NCI-H82 treated with DMSO at 0.1 percent for 48 hours (cell line): ENCODE measurements at regions not wholly inside any gene's neighbourhood (a gene's known extent, or its start where the extent isn't known, plus 50 kb on each side); places are given as distances from the start of the nearest gene placed in this dataset.
A peak's percentile ranks its signal among the peaks of the same experiment; 100 is the strongest.

Source experiments
- DNase-seq: peaks from one replicate; lab custom pipeline; 2025; ENCODE audit not compliant: unreplicated experiment; lab: John Stamatoyannopoulos, UW

DNA sequence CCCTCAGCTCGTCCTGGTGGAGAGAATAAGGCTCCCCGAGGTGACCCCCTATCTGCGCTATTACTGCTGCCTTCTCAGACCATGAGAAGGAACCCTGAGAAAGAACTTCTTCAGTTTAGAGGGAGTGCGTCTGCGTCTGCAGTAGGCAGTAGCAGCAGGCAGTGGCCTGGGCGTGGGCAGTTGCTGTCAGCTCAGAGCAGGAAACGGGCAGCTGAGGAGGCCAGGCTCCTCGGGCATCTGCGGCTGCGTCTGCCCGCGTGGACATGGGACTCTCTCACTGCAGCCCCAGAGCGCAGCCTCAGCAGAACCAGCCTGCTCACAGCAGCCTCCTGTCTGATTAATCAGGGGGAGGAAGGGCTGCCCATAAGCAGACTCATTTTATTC lies 49.8 kb upstream of the FCN1 start:
- DNase-seq: no peak

DNA sequence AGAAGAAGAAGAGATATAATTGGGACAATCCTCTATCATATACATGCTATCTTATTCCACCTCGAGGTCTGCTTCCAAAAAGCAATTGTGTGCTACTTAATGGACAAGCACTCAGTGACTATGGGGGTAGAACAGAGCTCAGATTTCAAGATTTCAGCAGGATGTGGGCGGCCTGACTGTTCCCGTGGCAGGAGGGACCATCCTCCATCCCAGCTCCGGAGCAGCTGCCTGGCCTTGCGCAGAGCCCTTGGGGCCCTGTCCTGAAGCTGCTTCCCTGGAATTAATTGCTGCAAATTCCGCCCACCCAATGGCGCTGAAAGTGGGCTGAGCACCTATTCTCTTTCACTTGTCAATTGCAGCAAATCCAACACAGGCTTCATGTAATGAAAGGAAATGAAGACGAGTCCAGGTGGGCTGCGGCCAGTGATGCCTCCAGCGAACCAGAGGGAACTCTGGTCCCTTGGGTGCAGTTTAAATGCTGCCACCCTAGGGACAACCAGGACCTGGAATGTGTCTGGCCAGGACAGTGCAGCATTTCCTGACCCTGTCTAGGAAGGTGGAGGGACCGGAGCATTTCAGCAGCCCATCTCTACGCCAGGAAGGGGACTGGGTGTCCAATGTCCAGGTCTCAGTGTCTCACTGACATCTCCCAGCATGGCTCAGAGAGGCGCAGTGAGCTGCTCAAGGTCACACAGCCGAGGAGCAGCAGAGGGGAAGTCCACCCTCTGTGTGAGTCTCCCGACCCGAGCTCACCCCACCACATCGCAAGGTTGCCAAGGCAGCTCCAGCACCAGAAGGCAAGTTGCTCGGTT lies 50.5 kb upstream of the FCN1 start:
- DNase-seq: no peak

DNA sequence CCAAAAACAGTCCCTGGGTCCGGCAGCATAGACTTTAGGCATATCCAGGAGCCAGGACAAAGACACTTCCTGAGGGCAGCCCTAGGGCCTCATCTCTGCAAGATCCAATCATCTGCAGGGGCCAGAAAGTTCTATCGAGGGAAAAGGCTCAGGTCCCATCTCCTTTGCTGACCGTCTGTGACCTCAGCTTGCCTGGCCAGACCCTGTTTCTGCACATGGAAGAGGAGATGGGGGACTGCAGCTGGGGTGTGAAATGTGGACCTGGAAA lies 51.0 kb upstream of the FCN1 start:
- no peak for DNase-seq

DNA sequence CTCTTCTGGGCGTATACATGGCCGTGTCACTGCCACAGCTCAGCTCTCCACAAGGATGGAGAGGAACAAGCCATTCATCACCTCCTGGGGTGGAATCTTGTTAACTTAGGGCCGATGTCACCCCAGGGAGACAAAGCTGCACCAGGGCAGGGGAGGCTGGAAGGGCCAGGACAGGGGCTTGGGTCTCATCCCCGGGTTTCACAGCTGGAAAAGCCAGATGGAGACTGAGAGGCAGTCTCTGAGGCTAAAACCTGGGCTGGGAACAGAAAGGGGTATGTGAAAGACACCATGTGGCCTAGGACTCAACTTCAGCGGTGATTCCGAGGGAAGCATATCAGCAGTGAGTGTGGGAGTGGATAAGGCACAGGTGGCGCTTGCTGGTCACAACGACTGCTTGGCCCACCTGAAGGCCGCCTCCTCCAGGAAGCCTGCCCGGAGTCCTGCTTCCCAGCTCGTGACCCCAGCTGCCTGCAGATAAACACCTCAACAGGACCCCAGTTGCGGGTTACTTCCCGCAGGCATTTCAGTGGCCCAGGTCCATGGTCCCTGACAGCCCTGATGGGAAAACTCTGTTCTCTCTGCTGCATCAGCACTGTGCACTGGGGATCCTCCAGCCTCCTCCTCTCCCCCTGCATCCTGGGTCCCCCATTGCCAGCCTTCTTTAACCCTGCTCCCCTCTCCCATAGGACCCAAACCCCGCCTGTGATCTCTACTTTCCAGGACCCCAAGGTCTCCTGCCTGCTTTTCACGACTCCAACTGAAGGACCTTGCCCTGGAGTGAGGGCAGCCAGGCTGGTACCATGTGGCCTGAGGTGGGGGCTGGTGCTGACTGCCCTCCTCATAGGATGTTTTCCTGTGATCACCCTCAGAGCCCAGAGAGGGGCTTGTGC lies 51.7 kb upstream of the FCN1 start:
- DNase-seq: no peak

DNA sequence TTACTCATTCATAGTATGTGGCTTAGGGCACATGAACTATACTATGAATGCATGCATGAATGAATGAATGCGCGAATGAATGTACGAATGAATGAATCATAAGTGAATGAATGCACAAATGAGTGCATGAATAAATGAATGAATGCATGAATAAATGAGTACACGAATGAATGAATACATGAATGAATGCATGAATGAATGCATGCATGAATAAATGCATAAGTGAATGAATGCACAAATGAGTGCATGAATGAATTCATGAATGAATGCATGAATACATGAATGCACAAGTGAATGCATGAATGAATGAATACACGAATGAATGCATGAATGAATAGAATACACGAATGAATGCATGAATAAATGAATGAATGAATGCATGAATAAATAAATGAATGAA lies 52.5 kb upstream of the FCN1 start:
- DNase-seq: no peak

DNA sequence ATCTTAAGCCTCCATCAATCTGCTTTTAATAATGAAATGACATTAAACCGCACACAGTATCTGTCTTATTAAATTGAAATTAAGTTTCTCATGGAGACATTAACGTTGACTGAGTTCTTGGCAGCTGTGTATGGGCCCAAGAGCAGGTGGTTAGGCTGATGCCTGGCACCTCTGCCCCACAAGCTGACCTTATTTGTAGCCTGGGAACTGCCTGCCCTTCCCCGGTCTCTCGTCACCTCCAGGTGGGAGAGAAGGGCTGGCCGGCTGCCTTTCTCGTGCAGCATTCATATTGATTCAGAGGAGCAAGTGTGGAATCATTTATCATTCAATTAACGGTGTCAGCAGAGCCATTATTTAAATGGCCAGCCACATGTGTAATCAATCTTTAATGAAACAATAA lies 53.0 kb upstream of the FCN1 start:
- DNase-seq: no peak

DNA sequence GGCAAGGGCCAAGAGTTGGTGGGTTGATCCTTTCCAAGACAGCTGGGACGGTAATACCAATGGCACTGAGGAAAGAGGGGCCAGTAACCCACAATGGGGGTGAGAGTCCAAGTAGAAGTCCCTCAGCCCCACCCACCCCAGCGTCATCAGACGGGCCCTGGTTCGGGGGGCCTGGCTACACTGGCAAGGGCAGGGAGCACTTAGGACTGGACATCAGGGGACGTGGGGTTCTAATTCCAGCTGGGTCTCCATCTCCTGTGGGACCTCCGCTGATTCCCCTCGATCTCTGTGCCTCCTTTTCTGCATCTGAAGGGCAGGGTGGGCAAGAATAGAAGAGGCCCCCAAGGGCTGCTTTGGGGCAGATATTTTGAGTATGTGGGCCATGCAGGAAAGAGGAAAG lies 53.5 kb upstream of the FCN1 start:
- no peak for DNase-seq

DNA sequence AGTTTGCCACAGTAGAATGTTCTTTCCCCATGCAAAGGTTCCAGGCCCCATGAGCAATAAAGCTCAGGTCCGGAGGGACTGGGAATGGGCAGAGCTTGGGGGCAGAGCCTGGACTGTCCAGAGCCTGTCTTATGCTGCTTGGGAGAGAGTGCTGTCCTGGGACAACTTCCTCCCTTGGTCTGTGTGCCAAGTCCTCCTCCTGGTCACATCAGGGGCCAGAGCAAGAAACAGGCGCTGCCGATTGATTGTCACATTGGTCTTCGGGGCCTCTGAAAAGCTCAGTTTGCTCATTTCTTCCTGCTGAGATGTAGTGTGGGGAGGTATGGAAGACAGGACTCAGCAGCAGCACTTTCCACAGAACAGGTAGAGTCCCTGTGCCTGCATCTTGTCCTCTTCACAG lies 54.0 kb upstream of the FCN1 start:
- no peak for DNase-seq

DNA sequence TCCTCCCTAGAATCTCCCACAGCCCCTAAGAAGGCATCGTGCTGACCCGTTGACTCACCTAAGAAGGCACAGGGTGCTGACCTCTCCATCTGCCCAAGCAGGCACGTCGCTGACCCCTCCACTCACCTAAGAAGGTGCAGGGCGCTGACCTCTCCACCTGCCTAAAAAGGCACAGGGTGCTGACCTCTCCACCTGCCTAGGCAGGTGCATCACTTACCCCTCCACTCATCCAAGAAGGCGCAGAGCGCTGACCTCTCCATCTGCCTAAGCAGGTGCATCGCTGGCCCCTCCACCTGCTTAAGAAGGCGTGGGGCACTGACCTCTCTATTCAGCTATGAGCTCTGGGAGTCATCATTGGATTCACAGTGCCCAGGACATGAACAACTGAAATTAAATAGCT lies 54.4 kb upstream of the FCN1 start:
- DNase-seq: no peak

DNA sequence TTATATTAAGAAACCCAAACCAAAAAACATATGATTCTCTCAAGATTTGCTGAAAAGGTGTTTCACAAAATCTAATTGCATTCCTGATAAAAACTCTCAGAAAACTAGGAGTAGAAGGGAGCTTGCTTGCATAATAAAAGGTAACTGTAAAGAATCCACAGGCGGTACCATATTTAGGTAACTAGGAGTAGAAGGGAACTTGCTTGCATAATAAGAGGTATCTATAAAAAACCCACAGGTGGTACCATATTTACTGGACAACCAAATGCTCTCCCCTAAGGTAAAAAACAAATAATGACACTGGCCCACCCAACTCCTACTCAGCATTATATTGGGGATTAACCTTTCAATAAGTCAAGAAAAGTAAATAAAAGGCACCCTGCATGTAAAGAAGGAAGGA lies 57.5 kb upstream of the FCN1 start:
- no peak for DNase-seq

DNA sequence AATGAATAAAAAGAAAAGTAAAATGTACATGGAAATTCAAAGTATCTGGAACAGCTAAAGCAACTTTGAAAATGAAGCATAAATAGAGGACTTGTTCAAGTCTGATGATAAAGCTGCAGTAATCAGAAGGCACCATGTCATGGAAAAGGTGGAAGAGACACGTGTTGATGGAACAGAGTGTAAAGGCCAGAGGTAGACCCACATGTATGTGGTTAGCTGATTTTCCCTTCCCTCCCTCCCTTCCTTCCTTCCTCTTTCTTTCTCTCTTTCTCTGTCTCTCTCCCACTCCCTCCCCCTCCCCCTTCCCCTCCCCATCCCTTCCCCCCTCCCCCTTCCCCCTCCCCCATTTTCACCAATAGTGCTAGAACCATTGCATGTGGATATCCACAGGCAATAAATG lies 58.7 kb upstream of the FCN1 start:
- DNase-seq: no peak

DNA sequence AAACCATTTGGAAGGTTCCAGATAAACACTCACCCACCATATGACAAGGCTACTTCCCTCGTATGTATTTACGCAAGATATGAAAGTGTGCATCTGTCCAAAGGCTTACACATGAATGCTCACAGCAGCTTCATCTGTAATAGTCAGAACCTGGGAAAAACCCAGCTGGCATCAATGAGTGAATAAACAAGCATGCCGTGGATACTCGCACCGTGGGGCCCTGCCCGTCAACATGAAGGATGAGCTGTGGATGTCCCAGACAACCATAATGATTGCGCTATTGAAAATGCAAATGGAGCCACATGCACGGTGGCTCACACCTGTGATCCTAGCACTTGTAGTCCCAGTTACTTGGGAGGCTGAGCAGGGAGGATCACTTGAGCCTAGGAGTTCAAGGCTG lies 60.6 kb upstream of the FCN1 start:
- no peak for DNase-seq

DNA sequence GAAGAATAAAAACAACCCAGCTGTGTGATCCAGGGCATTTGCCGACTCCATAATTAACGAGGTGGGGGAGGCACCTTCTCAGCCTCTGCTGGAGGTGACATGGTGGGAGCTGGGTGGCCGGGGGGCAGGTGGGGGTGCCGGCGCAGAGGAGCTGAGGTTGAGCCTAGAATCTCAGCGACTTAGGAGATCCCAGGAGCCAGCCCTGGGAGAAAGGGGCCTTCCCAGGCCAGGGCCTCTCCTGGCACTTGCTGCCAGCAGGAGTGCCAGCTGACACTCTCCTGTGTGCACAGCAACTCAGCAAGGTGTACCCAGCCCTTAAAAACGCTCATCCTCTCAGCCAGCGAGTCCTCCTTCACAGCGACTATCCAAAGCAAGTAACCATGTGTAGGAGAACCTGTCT lies 62.8 kb upstream of the FCN1 start:
- no peak for DNase-seq

DNA sequence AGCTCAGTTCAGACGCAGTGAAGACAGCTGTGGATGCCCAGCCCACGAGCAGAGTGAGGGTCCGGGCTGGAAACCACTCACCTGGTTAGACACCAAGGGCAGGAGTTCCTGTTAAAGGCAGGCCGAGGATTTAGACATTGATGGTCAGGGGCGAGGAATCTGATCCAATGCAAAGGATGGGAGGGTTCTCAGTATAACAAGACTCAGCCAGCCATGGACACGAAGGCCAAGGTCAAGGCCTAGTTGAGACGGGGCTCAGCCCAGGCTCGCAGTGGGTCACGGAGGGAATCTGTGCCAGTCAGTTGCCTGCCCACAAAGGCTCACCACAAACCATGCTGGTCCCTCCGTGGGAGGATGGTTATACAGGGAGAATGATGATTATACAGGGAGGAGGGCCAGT lies 63.3 kb upstream of the FCN1 start:
- DNase-seq: no peak

DNA sequence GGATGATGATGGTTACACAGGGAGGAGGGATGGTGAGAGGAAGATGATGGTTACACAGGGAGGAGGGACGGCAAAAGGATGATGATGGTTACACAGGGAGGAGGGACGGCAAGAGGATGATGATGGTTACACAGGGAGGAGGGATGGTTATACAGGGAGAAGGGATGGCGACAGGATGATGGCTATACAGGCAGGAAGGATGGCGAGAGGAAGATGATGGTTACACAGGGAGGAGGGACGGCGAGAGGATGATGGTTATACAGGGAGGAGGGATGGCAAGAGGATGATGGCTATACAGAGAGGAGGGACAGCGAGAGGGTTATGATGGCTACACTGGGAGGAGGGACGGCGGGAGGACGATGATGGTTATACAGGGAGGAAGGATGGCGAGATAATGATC lies 64.1 kb upstream of the FCN1 start:
- no peak for DNase-seq

DNA sequence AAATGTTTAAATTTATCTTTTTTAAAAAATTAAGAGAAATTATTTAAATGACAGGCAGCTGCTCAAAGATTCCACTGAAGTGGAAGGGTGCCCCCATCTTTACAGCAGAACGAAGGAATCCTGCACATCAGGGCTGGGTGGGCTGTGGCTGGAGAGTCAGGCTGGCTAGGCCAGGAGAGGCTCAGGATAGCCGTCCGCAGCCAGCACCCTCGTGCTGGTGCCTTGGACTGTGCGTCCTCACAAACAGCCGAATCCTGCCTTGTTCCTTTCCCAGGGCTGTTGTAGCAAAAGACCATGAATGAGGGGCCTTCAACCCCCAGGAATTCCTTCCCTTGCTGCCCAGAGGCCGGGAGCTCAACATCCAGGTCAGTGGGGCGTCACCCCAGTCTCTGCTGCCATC lies 64.6 kb upstream of the FCN1 start:
- DNase-seq: no peak

DNA sequence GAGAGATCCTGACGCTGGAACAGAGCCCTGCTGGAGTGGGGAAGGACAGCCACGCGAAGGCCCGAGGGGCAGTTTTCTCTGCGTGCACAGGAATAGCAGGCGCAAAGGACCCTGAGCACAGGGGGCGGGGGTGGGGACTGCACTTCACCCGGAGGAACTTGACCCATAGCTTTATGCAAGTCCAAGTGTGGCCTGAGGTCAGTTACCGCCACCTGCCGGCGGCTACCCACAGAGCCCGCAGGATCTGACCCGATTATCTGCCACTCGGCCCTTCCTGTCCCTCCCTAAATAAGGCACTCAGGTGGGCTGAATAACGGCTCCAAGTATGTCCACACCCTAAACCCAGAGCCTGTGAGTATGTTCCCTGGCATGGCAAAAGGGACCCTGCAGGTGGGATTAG lies 65.4 kb upstream of the FCN1 start:
- peak; percentile 1 for DNase-seq

DNA sequence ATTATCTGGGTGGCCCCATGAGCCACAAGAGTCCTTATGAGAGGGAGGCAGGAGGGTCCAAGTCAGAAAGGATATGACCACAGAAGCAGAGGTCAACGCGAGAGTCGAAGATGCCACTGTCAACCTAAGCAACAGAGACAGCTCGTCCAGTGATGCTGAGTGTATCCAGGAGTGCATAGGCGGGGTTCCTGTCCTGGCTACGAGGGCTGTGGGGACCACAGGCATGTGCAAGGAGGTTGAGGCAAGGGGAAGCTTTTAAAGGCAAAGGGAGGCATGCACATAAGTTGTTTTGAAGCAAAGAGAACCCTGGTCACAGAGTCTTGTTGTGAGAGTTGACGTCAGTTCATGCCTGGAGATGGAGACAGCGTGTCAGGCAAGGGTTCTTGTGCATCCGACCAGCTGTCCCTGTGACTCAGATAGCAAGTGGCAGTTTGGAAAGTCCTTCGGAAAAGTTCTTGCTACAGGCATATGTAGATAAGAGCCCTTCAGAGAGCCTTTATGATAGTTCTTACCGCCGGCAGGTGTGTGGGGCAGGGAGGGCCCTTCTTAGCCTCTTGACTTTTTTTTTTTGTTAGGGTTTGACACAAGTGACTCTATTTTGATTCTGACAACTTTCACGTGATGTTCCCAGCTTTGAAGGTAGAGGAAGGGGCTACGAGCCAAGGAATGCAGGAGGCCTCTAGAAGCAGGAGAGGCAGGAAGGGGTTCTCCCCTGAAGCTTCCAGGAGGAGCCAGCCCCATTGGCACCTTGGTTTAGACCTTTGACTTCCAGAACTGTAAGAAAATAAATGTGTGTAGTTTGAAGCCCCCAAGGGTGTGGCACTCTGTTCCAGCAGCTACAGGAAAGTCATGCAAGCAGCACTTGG lies 66.0 kb upstream of the FCN1 start:
- DNase-seq: no peak

DNA sequence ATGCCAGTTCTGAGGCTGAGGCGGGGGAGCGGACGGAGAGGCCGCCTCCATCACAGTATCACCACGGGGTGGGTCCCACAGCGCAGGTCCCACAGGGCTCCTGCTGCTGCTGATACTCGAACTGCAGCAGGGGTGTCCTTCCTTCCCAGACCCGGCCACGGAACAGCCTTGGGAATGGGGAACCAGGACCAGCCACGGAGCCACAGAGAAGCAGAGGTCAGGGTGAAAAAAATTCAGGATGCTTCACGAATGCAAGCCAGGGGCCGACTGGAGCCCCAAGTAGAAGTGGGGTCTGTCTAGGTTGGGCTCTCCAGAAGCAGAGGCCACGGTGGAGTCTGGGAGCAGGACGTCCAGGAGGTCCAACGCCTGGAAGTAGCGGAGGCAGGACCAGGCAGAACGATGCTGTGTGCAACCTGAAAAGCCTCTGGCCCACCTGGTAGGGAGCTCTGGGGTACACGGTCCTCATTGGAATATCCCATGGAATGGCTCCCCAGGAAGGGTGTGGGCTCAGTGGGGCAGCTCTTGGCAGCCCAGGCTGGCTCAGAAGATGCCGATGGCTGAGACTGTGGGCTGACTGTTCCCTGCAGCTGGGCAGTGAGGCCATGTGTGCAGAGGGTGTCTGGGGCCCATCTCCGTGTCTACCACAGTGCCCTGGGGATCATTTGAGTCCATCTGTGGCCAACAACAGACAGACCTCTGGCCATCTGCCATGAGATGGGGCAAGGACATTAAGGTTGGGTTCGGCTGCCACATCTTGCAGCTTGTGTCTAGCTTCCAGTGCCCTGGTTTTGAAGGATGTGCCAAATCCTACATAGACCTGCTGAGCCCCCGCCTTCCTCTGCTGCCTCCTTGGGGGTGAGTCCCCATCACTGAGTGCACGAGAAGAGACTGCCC lies 66.9 kb upstream of the FCN1 start:
- no peak for DNase-seq

DNA sequence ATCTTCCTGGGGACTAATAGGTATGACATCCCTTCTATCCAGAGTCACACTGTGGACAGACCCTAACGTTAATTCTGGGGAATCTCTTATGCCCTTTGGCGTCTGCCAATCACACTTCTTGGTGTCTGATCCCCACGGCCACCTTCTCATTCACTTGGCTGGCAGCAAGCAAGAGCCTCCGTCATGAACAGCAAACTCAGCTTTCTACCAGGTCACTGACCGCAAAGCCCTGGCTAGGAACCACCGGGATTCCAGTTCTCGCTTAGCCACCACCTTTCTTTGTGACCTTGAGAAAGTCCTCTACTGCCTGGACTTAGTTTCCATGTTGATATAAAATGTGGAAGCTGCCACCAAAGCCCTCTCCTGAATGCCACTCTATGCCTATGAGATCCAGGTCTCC lies 67.7 kb upstream of the FCN1 start:
- DNase-seq: no peak

DNA sequence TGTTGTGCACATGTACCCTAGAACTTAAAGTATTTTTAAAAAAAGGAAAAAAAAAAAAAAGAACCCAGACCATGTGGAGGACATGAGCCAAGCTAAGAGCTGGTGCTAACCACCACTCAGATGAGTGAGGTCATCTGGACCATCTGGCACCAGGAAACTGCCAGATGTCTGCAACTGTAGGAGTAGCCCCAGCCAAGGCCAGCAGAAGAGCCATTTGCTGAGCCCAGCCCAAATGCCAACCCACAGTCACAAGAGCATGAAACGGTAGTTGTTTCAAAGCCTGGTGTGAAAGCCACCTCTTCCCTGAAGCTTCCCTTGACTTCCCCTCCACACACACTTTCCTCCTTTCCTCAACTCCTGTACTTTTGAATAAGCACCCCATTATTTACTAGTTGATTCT lies 69.2 kb upstream of the FCN1 start:
- no peak for DNase-seq
